Inflammatory macrophage treated with lipopolysaccharide for 1 hour (primary cell): ENCODE measurements at regions not wholly inside any gene's neighbourhood (a gene's known extent, or its start where the extent isn't known, plus 50 kb on each side); places are given as distances from the start of the nearest gene placed in this dataset.
"Not testable (repeated sequence)": the region's sequence is repeated elsewhere in the genome, so short reads cannot be mapped to it uniquely, and the experiment has no call there.

ENCODE experiments used
- DNase-seq, 2 donors: peaks; one replicate each; pipeline ENCODE4 v3.0.0-alpha.2; 2020 to 2022

DNA sequence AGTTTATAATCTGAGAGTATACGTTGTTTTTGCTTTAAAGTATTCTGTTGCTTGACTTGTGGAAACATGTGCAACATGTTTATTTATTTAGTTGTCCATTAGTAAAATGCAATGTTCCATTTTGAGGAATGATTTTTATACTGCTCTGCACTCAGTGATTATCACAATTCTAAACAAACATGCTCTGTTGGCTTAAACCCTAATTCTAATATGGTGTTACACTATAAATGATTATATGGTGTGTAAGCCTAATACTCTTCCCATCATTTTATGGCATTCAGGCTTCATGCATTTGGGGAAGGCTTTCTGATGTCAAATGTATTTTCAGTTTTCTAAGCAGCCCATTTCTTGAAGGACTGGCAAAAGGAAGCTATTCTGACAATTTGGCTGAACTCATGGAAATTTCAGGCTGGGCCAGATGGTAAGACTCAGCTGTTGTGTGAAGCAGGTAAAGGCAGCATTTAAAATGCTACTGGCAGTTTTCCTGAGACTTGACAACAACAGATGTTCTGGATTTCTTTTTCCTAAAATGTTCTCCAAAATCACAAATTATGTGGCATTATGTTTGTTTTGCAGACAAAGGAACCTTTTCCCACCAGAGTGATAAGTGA is 336.7 kb upstream of the GNPDA2 start:
- DNase-seq: no peak

DNA sequence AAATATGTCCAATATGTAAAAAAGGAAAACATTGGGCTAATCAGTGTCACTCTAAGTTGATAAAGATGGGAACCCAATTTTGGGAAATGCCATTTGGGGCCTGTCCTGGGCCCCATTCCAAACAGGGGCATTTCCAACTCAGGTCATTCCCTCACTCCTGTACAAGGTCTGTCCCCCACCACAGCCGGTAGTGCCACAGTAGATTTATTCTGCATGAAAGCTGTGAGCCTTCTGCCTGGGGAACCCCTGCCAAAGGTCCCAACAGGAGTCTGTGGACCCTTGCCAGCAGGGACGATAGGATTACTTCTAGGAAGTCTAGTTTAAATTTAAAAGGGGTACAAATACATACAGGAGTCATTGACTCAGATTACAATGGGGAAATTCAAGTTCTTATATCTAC is 317.6 kb upstream of the GNPDA2 start:
- no peak for DNase-seq

DNA sequence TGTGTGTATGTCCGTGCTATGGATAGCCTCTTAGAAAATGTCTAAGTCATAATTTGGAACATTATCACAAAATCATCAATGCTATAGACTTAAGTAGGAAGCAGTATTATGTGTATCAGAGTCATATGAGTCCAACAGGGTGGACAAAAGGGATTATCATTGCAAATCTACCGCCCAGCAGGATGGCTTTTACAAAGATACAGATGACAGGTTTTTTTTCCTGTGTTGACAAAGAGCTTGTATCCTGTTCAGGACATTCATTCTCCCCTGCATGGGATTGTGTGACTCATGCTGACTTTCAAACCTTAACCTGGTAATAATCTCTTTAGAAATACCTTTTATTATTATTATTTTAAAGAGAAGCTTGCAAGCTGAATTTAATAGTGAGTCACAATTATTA is 310.3 kb upstream of the GNPDA2 start:
- DNase-seq: no peak

DNA sequence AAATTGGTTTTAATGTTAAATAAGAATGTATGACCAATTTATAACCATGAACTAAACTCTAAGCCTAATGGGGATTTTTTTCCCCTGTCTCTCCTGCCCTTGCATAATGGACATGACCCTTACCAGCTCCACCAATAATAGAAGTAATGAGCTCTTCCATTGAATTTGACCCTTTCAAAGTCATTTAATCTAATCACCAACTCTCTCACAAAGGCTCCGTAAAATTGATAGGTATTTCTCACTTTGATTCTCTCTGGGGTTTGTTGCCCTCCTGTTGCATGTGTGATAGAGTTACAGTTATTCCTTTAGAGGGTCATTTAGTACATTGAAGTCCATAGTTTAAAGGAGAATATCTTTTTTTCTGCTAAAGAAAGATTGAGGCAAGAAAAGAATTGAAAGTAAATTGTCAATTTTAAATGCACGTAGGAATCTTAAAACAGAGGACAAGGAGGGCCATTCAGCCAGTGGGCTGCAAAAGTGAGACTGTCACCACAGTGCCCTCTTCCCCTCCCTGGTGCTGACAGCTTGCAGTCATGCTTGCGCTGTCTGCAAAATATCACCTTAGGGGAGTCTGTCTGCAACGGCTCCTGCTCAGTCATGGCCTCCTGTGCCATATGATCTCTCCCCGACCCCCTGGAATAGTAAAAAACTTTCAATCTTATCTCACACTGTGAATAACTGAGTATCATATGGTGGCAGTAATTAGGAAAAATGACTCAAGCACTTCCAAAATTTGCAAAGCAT is 307.5 kb upstream of the GNPDA2 start:
- no peak for DNase-seq

DNA sequence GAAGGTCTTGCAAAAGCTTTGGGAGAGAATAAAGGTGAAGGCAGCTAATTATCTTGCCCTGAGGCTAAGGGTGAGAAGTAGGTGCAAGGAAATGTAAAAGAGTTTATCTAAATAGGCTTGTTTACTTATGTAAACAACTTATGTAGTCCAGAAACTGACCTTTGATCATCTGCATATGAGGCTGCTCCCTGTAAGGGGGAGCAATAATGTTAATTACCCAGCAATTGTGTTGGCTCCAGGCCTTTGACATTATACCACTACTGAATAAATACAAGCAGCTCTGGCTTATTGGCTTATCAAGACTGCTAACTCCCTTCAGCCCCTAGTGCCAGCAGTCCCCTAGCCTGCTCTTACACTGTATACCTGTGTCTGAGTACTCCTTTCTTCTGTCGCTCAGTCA is 303.7 kb upstream of the GNPDA2 start:
- DNase-seq: no peak

DNA sequence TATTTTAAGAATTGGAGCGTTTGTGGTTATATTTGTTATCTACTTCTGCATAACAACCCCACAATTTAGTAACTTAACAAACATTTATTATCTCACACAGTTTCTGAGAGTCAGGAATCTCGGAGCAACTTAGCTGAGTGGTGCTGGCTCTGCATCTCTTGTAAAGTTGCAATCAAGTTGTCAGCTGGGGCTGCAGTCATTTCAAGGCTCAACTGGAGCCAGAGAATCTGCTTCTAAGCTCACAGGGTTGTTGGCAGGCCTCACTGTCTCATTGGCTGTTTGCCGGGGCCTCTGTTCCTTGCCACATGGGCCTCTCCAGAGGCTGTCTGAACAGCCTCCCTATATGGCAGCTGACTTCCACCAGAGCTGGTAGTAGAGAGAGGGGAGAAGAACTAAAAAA is 281.2 kb upstream of the GNPDA2 start:
- no peak for DNase-seq

DNA sequence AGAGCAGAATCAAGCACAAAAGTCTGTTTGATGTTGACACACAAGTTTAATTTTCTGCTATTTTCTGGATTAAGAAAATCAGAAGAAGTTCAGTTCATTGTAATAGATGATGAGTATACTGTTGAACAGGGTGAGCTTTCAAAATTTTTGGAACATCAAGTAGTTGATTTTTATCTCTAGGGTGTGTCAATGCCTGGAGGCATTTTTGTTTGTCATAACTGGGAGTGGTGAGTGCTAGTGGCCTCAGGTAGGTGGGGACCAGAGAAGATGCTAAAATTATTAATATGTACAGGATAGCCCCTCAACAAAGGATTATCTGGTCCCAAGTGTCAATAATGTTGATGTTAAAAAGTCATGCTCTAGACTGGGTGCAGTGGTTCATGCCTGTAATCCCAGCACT is 279.7 kb upstream of the GNPDA2 start:
- no peak for DNase-seq

DNA sequence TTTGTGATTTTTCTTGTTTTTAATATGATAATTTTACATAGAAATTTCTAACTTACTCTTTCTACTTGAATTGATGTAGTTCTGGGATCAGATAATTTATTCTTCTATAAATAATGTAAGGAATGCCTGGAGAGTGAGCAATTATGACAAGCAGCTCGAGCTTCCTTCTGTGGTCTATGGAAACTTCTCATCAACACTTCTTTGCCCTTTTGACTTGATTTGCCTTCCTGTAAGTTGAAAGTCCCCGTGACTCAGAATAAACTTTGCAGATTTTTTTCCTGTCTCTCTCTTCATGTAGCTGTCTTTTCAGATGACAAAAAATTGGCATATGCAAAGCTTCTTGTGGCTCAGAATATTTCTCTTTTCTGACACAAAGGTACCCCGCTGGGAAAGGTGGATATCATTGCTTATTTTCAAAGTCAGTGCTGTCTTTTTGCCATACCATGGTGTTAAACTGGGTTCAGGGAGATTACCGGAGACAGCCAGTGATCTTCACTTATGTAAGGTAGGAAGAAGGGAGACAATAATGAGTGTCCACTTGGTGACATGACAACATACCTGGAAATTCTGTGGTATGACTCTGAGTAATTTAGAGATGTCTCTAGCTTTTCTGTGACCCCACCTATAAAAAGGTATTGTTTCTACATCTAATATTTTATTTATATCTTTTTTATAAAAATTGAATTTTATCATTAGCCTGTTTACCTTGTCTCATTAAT is 278.6 kb upstream of the GNPDA2 start:
- DNase-seq: no peak

DNA sequence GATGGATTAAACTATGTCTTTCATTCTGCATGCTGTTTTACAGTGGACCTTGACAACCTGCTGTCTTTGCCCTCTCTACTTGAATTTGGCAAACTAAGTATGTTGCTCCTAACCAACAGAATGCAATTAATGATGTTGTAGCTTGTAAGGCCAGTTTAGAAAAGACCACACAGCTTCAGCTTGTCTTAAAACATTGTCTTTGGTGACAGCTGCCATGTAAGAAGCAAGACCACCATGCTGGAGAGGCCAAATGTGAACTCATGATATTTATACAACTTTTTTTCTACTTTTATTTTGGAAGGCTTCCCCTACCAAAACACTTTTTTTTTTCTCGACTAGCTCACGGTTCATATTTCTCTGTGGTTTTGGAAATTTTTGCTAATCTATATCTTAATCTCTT is 278.0 kb upstream of the GNPDA2 start:
- DNase-seq: no peak

DNA sequence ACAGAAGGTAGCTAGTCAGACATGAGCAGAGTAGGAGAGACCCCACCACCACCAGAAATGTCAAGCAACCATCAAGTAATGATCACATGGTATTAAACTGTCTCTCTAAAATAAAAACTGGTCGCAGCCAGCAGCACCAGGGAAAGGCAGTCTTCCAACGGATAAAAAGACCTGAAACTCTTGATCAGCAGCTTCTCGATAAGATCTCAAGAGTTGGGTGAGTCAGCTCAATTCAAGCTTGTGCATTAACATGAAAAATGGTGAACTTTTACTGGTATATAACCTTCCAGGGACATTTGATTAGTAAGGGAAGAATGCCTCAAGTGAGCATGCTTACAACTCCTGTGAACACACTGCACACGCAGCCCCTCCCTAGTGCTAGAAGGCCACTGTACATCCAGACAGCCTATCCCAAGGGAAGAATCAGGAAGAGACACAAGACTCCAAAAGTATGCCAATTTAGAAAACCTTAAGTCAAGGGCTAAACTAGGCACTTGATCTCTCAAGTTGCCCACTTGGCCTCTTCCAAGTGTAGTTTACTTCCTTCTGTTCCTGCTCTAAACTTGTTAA is 270.0 kb upstream of the GNPDA2 start:
- no peak for DNase-seq

DNA sequence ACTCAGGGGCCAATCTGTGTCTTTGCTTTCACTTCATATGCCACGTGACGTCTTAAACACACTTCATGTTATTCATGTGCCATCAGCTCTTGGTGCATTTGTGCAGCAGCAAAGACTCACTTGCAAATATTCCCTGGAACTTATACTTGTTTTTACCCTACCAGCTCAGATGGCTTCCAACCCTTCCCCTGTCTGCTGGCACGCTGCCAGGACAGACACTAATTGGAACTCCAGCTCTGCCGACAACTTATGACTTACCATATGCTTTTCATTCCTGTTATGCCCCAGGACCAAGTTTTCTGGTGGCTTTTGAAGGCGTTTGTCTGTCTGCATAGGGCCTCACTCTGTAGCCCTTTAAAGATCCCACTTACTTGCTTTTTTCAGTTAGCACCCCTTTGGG is 261.7 kb upstream of the GNPDA2 start:
- DNase-seq: no peak

DNA sequence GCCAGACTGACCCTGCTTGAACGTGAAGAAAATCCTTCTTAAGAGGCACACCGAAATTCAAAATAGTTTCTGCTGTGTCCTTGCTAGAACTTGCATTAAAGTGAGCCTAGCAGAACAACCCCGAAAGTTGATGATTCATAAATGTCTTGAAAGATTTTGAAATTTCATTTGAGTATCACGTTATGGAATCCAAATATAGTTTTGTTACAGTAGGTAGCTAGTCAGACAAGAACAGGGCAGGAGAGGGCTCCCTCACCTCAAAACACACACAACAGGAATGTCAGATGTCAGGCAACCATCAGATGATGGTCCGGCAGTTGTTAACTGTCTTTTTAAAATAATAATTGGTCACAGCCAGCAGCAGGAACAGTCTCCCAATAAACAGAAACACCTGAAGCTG is 259.6 kb upstream of the GNPDA2 start:
- no peak for DNase-seq

DNA sequence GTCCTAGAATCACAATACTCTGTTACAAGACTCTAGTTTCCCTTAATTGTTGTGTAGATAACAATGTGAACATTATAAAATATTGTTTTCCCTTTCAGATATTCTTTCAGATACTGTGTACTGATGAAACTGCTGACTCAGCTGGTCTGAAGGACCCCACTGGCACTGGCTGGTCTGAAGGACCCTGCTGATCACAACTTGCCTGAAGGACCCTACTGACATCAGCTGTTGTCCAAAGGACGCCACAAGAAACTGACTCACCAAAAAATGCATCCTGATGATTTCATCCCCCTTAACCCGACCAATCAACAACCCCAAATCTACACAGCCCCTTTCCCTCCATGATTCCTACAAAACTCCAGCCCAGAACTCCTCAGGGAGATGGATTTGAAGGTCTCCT is 258.8 kb upstream of the GNPDA2 start:
- no peak for DNase-seq

DNA sequence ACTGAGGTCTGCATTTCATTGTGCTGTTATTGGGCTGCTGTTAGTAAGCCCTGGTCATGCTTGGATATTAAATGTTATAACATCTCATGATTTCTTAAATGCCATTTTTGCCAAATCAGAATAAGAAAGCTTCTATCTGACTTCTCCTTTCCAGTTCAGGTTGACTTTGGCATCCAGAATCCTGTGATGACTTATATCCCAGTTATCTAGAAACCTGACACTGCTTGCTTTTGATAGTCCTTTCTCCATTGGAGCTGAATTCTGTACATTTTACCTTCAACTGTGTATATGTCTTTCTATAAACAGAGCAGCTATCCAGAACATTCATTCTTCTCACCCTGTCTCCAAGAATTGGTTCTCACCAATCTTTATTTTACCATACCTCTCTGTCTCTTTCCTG is 257.7 kb upstream of the GNPDA2 start:
- DNase-seq: no peak

DNA sequence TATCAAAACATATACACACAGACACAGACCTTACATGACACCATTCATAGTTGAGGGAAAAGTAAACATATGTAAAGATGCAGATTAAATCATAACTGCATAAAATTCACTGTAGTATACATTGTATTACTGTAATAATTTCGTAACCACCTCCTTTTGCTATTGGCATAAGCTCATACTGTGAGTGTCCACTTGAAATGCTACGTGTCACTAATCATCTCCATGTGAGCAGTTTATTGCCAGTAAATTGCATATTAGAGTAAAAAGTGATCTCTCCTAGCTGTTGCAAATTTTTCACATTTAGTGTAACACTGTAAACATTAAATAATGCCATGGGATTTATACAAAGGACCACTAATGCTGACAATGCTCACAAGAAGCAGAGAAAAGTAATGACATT is 256.7 kb upstream of the GNPDA2 start:
- no peak for DNase-seq

DNA sequence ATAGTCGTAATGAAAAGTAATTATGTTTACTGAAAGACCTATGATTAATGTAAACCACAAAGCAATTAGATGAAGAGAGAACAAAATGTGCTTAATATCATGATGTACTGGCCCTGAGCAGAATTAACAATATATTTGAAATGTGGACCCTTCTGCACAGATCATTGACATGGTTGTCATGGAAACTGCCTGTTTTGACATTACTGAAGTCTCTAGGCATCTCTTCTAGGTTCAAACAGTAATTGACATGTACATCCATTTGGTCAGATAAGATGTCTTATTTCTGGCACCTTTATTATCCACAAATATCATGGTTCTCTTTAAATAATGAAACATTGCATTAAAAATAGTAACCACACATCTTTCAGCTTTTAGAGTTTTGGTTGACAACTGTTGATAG is 251.7 kb upstream of the GNPDA2 start:
- DNase-seq: no peak

DNA sequence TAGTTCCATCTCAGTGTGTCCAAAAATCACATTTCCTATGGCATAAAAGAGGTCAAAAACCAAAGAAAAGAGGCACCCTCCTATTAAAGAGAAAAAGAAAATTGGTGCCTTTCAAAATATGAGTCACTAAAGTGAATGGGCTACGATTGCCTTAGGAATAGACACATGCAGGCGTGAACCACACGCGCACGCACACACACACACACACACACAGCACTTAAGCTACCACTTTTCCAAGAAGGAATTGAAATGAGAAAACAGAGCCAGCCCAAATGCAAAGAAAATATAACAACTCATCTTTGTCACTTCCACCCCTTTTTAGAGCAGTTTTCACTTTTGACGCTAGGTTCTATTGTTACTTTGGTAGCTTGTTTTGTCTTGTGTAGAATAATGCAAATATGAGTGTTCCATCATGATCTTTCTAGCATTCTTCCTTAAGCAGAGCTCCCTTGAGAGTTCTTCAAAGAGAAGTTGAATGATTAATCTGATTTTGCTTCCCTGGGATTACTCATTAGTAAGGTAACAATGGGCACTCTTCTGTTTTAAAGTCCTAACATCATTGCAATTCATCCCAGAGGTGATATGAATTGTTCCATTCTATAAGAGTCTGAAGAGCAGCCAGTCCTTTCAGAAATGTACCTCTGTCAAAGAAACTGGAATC is 239.2 kb upstream of the GNPDA2 start:
- DNase-seq: no peak

DNA sequence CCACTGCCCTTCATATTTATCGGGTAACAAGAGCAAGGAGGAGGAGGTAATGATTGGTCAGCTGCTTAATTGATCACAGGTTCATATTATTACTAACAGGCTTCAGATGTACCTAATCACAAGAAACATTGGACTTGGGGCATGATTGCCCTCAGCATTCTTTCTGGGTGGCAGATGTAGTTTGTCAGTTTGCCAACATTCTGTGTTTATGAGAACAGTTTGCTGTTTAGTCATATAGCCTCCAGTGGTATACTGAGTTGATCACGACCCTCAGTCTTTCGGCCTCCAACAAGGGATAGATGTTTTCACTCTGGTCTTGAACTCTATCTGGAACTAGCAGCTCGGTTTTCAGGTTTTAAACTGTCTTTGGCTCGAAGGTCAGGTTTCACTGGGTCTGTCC is 237.7 kb upstream of the GNPDA2 start:
- DNase-seq: not testable (repeated sequence)

DNA sequence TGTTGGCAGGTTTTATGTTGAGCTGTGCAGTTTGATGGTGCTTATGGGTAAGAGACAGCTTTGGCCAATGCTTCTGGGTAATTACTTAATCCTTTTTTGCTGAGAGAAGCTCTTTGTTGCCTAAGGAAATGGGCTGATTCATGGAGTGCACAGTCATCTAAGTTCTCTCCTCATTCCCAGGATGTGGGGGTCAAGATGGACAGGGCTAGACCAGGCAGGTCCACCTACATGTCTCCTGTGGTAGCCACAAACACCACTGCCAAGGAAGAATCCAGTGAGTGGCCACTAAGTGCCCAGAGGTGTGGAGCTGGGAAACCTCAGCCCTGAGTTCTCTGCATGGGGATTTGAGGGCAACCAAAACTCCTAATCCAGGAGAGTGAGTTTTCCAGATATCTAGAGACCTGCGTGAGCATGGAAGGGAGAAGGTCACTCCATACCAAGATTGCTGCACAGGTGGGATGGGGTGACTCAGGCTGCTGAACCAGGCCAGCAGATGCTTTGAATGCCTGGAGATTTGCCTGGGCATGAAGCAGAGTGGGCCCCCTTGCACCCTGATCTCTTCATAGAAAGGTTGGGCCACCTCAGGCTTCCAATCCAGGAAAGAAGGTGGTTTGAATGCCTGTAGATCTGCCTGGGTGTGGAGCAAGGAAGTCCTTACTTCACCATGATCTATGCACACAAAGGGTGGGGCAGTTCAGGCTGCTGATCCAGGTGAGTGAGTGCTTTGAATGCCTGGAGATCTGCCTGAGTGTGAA is 234.8 kb upstream of the GNPDA2 start:
- DNase-seq: no peak

DNA sequence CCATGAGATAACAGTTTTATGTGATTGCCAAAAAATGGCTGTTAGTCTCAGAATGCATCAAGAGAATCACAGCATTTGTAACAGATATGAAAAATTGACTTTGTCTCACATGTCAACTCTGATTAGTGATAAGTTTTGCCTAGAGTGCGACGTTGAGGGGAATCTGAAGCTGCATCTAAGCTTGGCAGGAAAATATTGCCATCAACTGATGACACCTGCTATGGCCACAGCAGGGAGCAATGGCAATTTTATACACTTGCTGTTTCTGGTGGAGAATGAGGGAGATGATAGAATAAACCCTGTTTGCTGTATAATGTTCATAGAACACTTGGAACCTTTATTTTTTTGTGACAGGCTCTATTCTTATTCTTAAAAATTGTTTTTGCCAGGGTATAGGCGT is 205.4 kb upstream of the GNPDA2 start:
- no peak for DNase-seq

DNA sequence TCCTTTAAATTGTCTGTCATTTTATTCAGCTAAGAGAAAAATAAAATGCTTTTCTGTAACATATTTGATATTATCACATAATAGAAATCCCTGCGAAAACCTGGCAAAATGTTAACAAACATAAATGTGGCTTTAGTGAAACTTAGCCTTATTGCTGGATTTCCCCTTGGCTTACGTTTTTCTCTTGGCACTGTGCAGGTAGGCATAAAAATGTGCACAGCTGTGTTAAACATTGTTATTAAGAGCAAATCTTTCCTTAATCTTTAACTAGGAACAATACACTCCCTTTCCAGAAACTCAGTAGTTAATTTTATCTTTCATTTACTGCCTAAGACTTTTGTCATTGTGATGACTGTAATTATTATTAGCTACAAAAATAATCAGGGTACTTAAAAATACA is 202.4 kb upstream of the GNPDA2 start:
- no peak for DNase-seq
